AG10803 (cell line): ENCODE measurements at regions not wholly inside any gene's neighbourhood (a gene's known extent, or its start where the extent isn't known, plus 50 kb on each side); places are given as distances from the start of the nearest gene placed in this dataset.

ENCODE experiments used
- DNase-seq: peaks from one replicate; pipeline ENCODE4 v3.0.0; 2010; ENCODE audit warnings: low read depth
- H3K4me3 ChIP-seq: 2 replicates; pipeline ENCODE4 v1.5.1; 2011; ENCODE audit warnings: mild to moderate bottlenecking, low read length, control low read depth
- CTCF ChIP-seq: conservative IDR thresholded peaks from 2 replicates; pipeline ENCODE4 v1.5.1; 2011; ENCODE audit warnings: mild to moderate bottlenecking, low read length, control low read depth, inconsistent platforms

GRCh38 chr13:63628310-63628709 is 2212.7 kb upstream of the PCDH20 start:
- no peak for DNase-seq
- H3K4me3 ChIP-seq: no peak overlapping the region
- TF ChIP-seq CTCF: no peak

GRCh38 chr13:63625869-63626268 is 2210.2 kb upstream of the PCDH20 start:
- TF ChIP-seq CTCF: no peak
- H3K4me3 ChIP-seq: no peak overlapping the region
- no peak for DNase-seq

GRCh38 chr13:63614874-63615612 is 2199.4 kb upstream of the PCDH20 start:
- no peak for TF ChIP-seq CTCF

GRCh38 chr13:63607153-63607552 is 2191.5 kb upstream of the PCDH20 start:
- no peak for TF ChIP-seq CTCF
- DNase-seq: no peak
- no peak overlapping the region for H3K4me3 ChIP-seq

More at GRCh38 chr13:63614874-63615612, 2199.4 kb upstream of the PCDH20 start:
- DNase-seq: no peak
- no peak overlapping the region for H3K4me3 ChIP-seq

- H3K4me3 ChIP-seq: no peak overlapping the region
- TF ChIP-seq CTCF: no peak
- no peak for DNase-seq
Observed at GRCh38 chr13:63605962-63606361, 2190.3 kb upstream of the PCDH20 start.

GRCh38 chr13:63605403-63605802 is 2189.8 kb upstream of the PCDH20 start:
- no peak for TF ChIP-seq CTCF
- no peak overlapping the region for H3K4me3 ChIP-seq

GRCh38 chr13:63595811-63596210 is 2180.2 kb upstream of the PCDH20 start:
- H3K4me3 ChIP-seq: no peak overlapping the region
- DNase-seq: no peak
- no peak for TF ChIP-seq CTCF

More at GRCh38 chr13:63605403-63605802, 2189.8 kb upstream of the PCDH20 start:
- DNase-seq: no peak
